GM10266 (cell line): ENCODE measurements at regions not wholly inside any gene's neighbourhood (a gene's known extent, or its start where the extent isn't known, plus 50 kb on each side); places are given as distances from the start of the nearest gene placed in this dataset.

Experiments
- DNase-seq: peaks from one replicate; pipeline ENCODE4 v3.0.0; 2012; ENCODE audit errors: extremely low spot score
- CTCF ChIP-seq: IDR thresholded peaks from 2 replicates; pipeline ENCODE4 v1.5.1; 2012; ENCODE audit warnings: mild to moderate bottlenecking, low read depth; ENCODE audit not compliant: control insufficient read depth, insufficient read depth; ENCODE audit errors: missing control alignments

DNA sequence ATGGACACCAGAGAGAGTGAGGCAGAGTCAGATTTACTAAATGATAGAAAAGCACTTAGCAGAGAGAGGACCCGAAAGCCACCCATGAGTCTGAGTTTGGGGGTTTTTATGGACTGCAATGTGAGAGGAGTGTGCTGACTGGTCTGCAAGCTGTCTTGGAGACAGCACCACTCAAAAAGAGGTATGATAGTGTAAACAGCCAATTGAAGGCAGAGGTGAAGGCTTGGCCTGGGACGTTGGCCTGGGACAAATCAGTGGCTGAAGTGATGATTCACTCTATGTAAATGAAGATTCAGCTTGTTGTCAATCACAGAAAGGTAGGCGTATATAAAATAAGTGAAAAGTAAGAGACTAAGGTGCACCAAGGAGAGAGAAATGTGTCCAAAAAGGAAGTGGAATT, 217.6 kb upstream of the ZFP42 start:
- TF ChIP-seq CTCF = no peak
- no peak for DNase-seq

- no peak for TF ChIP-seq CTCF
- no peak for DNase-seq
Measured at GRCh38 chr4:187780070-187780469, 215.5 kb upstream of the ZFP42 start.

- DNase-seq = no peak
- no peak for TF ChIP-seq CTCF
Measured at GRCh38 chr4:187782286-187782824, 213.2 kb upstream of the ZFP42 start.

DNA sequence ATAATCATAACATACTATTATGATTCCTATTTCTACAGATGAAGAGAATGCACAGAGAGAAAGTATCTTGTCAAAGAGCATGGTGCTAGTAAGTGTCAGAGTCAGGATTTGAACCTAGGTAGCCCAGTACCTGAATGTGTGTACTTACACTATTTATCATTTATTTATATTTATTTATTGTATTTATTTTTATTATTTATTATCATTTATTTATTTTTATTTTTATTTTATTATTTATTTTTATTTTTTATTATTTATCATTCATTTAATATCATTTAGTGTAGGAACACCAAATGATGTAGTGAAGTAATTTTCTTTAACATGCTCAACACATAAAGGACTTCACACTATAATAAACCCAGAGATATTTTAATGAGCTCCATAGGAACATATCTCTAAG, 209.4 kb upstream of the ZFP42 start:
- no peak for TF ChIP-seq CTCF
- no peak for DNase-seq

GRCh38 chr4:187789078-187789477, 206.5 kb upstream of the ZFP42 start:
- TF ChIP-seq CTCF = no peak
- no peak for DNase-seq

- DNase-seq = no peak
- TF ChIP-seq CTCF = no peak
Measured at GRCh38 chr4:187795737-187796136, 199.8 kb upstream of the ZFP42 start.

DNA sequence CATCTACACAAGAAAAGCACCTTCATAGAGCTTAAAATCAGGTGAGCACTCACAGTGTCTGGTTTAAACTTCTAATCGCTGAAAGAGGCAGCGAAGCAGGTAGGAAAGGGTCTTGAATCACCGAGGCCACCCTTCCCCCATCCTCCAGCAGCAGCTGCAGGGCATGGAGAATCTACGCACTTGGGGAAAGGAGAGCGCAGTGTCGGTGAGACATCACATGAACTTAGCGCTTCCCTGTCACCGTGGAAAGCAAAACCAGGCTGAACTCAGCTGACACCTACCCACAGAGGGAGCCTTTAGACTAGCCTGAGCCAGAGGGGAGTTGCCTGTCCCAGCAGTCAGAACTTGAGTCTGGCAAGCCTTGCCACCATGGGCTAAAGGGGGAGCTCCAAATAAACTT, 197.2 kb upstream of the ZFP42 start:
- no peak for DNase-seq

More for the DNA sequence above, 197.2 kb upstream of the ZFP42 start:
- no peak for TF ChIP-seq CTCF
